Heart right ventricle (tissue), 16 donors: ENCODE measurements at regions not wholly inside any gene's neighbourhood (a gene's known extent, or its start where the extent isn't known, plus 50 kb on each side); places are given as distances from the start of the nearest gene placed in this dataset.

Experiments
- ATAC-seq, 8 donors: fragments of 200-7000 bp; cut with Tn5 transposase; one replicate each; pipeline ENCODE4 v1.9.1; 2020; ENCODE audit warnings: mild to moderate bottlenecking in 8 of 8, moderate library complexity in 8 of 8, moderate number of reproducible peaks in 1 of 8
- DNase-seq, 2 donors: peaks; one replicate each; pipeline ENCODE4 v3.0.0-alpha.2; 2020
- H3K27ac ChIP-seq, 10 donors: fragments of 200-600 bp; sonication (generic) in 2 of 10; one replicate each; pipeline versions ENCODE4 v1.5.0 to v1.8.0; 2020 to 2022; ENCODE audit warnings: mild to moderate bottlenecking in 3 of 10
- H3K27me3 ChIP-seq, 7 donors: fragments of 200-600 bp; one replicate each; pipeline ENCODE4 v1.8.0; 2021 to 2022; ENCODE audit warnings: mild to moderate bottlenecking in 2 of 7
- H3K36me3 ChIP-seq, 9 donors: fragments of 200-600 bp; sonication (generic) in 1 of 9; one replicate each; pipeline versions ENCODE4 v1.5.0 to v1.8.0; 2020 to 2022; ENCODE audit warnings: mild to moderate bottlenecking in 2 of 9
- H3K4me1 ChIP-seq, 9 donors: fragments of 200-600 bp; sonication (generic) in 1 of 9; one replicate each; pipeline versions ENCODE4 v1.5.0 to v1.8.0; 2020 to 2022; ENCODE audit warnings: mild to moderate bottlenecking in 4 of 9
- H3K4me3 ChIP-seq, 10 donors: fragments of 200-600 bp; sonication (generic) in 2 of 10; one replicate each; pipeline versions ENCODE4 v1.5.0 to v1.8.0; 2020 to 2022; ENCODE audit warnings: mild to moderate bottlenecking in 7 of 10, moderate library complexity in 2 of 10
- H3K9me3 ChIP-seq, 11 donors: fragments of 200-600 bp in 10 of 11; sonication (generic) in 2 of 11; one replicate each; pipeline versions ENCODE4 v1.5.0 to v1.8.0; 2013 to 2022; ENCODE audit warnings: mild to moderate bottlenecking in 2 of 11, control low read depth in 1 of 11, moderate library complexity in 1 of 11
- CTCF ChIP-seq, 9 donors: fragments of 200-600 bp; sonication (generic) in 2 of 9; IDR thresholded peaks; one replicate each; pipeline versions ENCODE4 v1.5.0 to v1.8.0; 2021 to 2022; ENCODE audit warnings: antibody characterized with exemption in 9 of 9, mild to moderate bottlenecking in 5 of 9, moderate library complexity in 1 of 9
- WGBS, 2 donors: extraction: QIAGEN DNeasy Blood & Tissue Kit; methylation state at CpG; one replicate each; pipeline ENCODE4 v1.1.7; 2013; ENCODE audit warnings: inconsistent platforms in 1 of 2; 5-methylcytosine and 5-hydroxymethylcytosine counted together
- intact Hi-C, 10 donors: fragments of 100-400 bp; cut with DNase I; formaldehyde crosslinking; loops; one replicate each; pipeline versions ENCODE4 v1.11.1 to v1.14.2; 2022
- donor health status: Arrhythmogenic right ventricular cardiomyopathy.
- donor health status: ischemic (EF 13 %, LVEDD 7.1; RV severe dilation, severe dysfunction).
- donor health status: healthy with polysubstance abuse.
- donor health status: DM: no; HTN: yes; CAD: no.
- donor health status: DM: no; HTN: no; CAD: no.
- donor health status: ischemic (EF 25% LVEDD 6.9; RV normal size, moderate dysfunction).
- donor health status: ischemic (EF 25% LVEDD 5.7; RV mildly dilated, moderate dysfunction).
- donor health status: healthy.
- donor health status: DM: yes; HTN: yes; CAD: no.
- donor health status: Ischemic cardiomyopathy.
- donor health status: ischemic (EF 35%, LVEDD 5.7; RV mildly dilated, moderate dysfunction).
- donor health status: nonischemic (EF 11% LVEDD 7.7; RV severe dilation, severe dysfunction).
- donor health status: DM: yes; HTN: yes; CAD: no.
- donor health status: PGD.
- donor health status: ischemic (EF 29% LVEDD 5.4; RV normal size, mild dysfunction).
- donor health status: nonischemic (EF 23%, LVEDD 6.1; RV moderate dilation, normal function).

DNA sequence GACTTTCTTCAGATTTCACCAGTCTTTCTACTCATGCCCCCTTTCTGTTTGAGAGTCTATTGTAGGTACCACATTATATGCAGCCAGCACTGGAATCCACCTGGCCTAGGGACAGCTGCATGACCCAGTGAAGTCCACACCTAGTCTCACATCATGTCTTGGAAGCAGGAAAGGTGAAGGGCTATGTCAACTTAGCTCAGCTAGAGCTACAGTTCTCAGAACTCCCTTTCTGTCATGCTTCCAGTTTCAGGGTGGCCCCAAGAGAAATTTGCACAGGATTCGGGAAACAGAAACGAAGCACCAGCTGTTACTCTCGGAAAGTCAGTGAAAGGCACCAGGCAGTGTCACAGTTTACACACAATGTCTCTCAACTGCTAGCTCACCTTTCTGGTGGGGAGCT, 51.6 kb upstream of the NLRP1 start:
- no peaks in the 10 kb centered on the region for H3K4me1 ChIP-seq
- DNase-seq, result no peak
- H3K4me3 ChIP-seq, result no peak overlapping the region
- WGBS, 2 donors, result 77 to 85% methylated on average over 3 of the region's 3 CpGs
- intact Hi-C loops, result no loop called here
- TF ChIP-seq CTCF (IDR thresholded peaks at IDR 0.05), result no peak
- ATAC-seq, result no peak
- no peaks in the 10 kb centered on the region for H3K9me3 ChIP-seq
- H3K27ac ChIP-seq, result no peak overlapping the region
- H3K27me3 ChIP-seq, result peaks cover 0 to 56% (median 32%) of the 10 kb centered on the region in 7 donors
- no peaks in the 10 kb centered on the region for H3K36me3 ChIP-seq

GRCh38 chr17:5638596-5638995, 54.3 kb upstream of the NLRP1 start:
- ATAC-seq (no peak), DNase-seq (no peak)
- H3K4me3 ChIP-seq, result no peak overlapping the region
- no peaks in the 10 kb centered on the region for H3K9me3 ChIP-seq
- H3K36me3 ChIP-seq, result no peaks in the 10 kb centered on the region
- intact Hi-C loops, result no loop called here
- no peak for TF ChIP-seq CTCF (IDR thresholded peaks at IDR 0.05)
- peaks cover 0 to 36% (median 24%) of the 10 kb centered on the region in 7 donors for H3K27me3 ChIP-seq
- H3K27ac ChIP-seq, result no peak overlapping the region
- no peaks in the 10 kb centered on the region for H3K4me1 ChIP-seq
- WGBS, 2 donors, result 51 to 57% methylated on average over 2 of the region's 2 CpGs

DNA sequence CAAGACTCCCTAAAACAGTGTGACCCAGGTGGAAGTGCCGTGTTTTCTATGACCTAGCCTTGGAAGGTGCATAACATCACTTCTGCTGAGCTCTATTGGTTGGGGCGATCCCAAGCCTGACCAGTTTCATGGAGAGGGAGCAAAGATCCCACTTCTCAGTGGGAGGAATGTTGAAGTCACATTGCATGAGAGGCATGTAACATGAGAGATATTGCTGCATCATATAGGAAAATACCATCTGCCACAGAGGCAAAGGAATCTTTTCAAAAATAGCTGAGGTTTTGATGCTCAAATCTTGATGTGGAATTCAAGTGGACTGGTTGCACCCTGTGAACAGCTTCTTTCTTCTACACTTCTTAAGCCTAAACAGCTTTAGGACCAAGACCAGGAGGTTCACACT, 56.4 kb upstream of the NLRP1 start:
- Histone ChIP-seq H3K27me3 (peaks cover 0 to 28% (median 14%) of the 10 kb centered on the region in 7 donors), H3K27ac (no peak overlapping the region), H3K4me1 (no peaks in the 10 kb centered on the region), H3K4me3 (no peak overlapping the region), H3K9me3 (no peaks in the 10 kb centered on the region), H3K36me3 (no peaks in the 10 kb centered on the region)
- DNase-seq (no peak), ATAC-seq (no peak)
- intact Hi-C loops, result no loop called here
- no peak for TF ChIP-seq CTCF (IDR thresholded peaks at IDR 0.05)
- WGBS, 2 donors, result 79 to 81% methylated on average over 2 of the region's 2 CpGs

GRCh38 chr17:5642752-5643151, 58.4 kb upstream of the NLRP1 start:
- TF ChIP-seq CTCF (IDR thresholded peaks at IDR 0.05), result no peak
- Histone ChIP-seq H3K4me3 (no peak overlapping the region), H3K27me3 (peaks cover 0 to 19% (median 10%) of the 10 kb centered on the region in 7 donors), H3K27ac (no peak overlapping the region), H3K36me3 (no peaks in the 10 kb centered on the region), H3K4me1 (no peaks in the 10 kb centered on the region), H3K9me3 (no peaks in the 10 kb centered on the region)
- ATAC-seq (no peak), DNase-seq (no peak)
- intact Hi-C loops, result no loop called here
- whole genome bisulfite sequencing, 2 donors, result 90 to 91% methylated on average over 4 of the region's 4 CpGs

GRCh38 chr17:5644065-5644464, 59.8 kb upstream of the NLRP1 start:
- no peak for TF ChIP-seq CTCF (IDR thresholded peaks at IDR 0.05)

More at GRCh38 chr17:5644065-5644464, 59.8 kb upstream of the NLRP1 start:
- ATAC-seq (no peak), DNase-seq (no peak)
- intact Hi-C loops, result no loop called here
- Histone ChIP-seq H3K4me1 (no peaks in the 10 kb centered on the region), H3K36me3 (no peaks in the 10 kb centered on the region), H3K27me3 (peaks cover 0 to 19% (median 8%) of the 10 kb centered on the region in 7 donors), H3K4me3 (no peak overlapping the region), H3K27ac (no peak overlapping the region), H3K9me3 (no peaks in the 10 kb centered on the region)
- WGBS, 2 donors, result 67 to 72% methylated on average over 3 of the region's 3 CpGs
